GM21381 (cell line): ENCODE measurements at regions not wholly inside any gene's neighbourhood (a gene's known extent, or its start where the extent isn't known, plus 50 kb on each side); places are given as distances from the start of the nearest gene placed in this dataset.
"Not testable (repeated sequence)": the region's sequence is repeated elsewhere in the genome, so short reads cannot be mapped to it uniquely, and the experiment has no call there.

Source experiments
- ATAC-seq: cut with Tn5 transposase; IDR thresholded peaks from one replicate; pipeline ENCODE4 v1.9.1; 2021; ENCODE audit warnings: mild to moderate bottlenecking, moderate library complexity; ENCODE audit not compliant: unreplicated experiment

- ATAC-seq, result no peak
Observed at GRCh38 chr10:108629834-108630233, 1293.5 kb downstream of the XPNPEP1 start.

GRCh38 chr10:108624052-108624451, 1299.3 kb downstream of the XPNPEP1 start:
- ATAC-seq, result no peak

- ATAC-seq, result no peak
Observed at GRCh38 chr10:108620821-108621534, 1302.3 kb downstream of the XPNPEP1 start.

GRCh38 chr10:108616559-108617285, 1306.6 kb downstream of the XPNPEP1 start:
- no peak for ATAC-seq

GRCh38 chr10:108615576-108616320, 1307.6 kb downstream of the XPNPEP1 start:
- ATAC-seq, result no peak

- no peak for ATAC-seq
Observed at GRCh38 chr10:108612485-108612884, 1310.8 kb downstream of the XPNPEP1 start.

- ATAC-seq, result no peak
Observed at GRCh38 chr10:108608860-108609259, 1314.5 kb downstream of the XPNPEP1 start.

- ATAC-seq, result no peak
Observed at GRCh38 chr10:108601851-108602250, 1321.5 kb downstream of the XPNPEP1 start.

- ATAC-seq, result not testable (repeated sequence)
Observed at GRCh38 chr10:108600511-108600910, 1322.8 kb downstream of the XPNPEP1 start.

- ATAC-seq, result not testable (repeated sequence)
Observed at GRCh38 chr10:108599317-108599716, 1324.0 kb downstream of the XPNPEP1 start.

GRCh38 chr10:108598831-108599230, 1324.5 kb downstream of the XPNPEP1 start:
- ATAC-seq, result no peak

- no peak for ATAC-seq
Observed at GRCh38 chr10:108598320-108598695, 1325.0 kb downstream of the XPNPEP1 start.

GRCh38 chr10:108597657-108598319, 1325.5 kb downstream of the XPNPEP1 start:
- no peak for ATAC-seq

GRCh38 chr10:108597031-108597430, 1326.3 kb downstream of the XPNPEP1 start:
- no peak for ATAC-seq

GRCh38 chr10:108592956-108593355, 1330.4 kb downstream of the XPNPEP1 start:
- no peak for ATAC-seq

GRCh38 chr10:108591417-108591816, 1331.9 kb downstream of the XPNPEP1 start:
- ATAC-seq, result no peak

GRCh38 chr10:108586424-108586823, 1336.9 kb downstream of the XPNPEP1 start:
- no peak for ATAC-seq

- ATAC-seq, result no peak
Observed at GRCh38 chr10:108583877-108584276, 1339.4 kb downstream of the XPNPEP1 start.

- no peak for ATAC-seq
Observed at GRCh38 chr10:108582888-108583287, 1340.4 kb downstream of the XPNPEP1 start.

- no peak for ATAC-seq
Observed at GRCh38 chr10:108582387-108582786, 1340.9 kb downstream of the XPNPEP1 start.

- no peak for ATAC-seq
Observed at GRCh38 chr10:108578258-108578657, 1345.1 kb downstream of the XPNPEP1 start.
